SH-SY5Y (cell line): ENCODE measurements at regions not wholly inside any gene's neighbourhood (a gene's known extent, or its start where the extent isn't known, plus 50 kb on each side); places are given as distances from the start of the nearest gene placed in this dataset.

Source experiments
- GATA2 ChIP-seq: IDR thresholded peaks from 2 replicates; pipeline ENCODE4 v1.6.1; 2011; ENCODE audit warnings: mild to moderate bottlenecking, low read depth, low read length
- GATA3 ChIP-seq: IDR thresholded peaks from 2 replicates; pipeline ENCODE4 v1.6.1; 2011; ENCODE audit warnings: low read depth, mild to moderate bottlenecking, low read length, moderate library complexity

- TF ChIP-seq GATA2, result no peak
- no peak for TF ChIP-seq GATA3
These were observed 473.5 kb downstream of the TNS1 start for GRCh38 chr2:217529271-217529670.
